ENCODE measurements at regions not wholly inside any gene's neighbourhood (a gene's known extent, or its start where the extent isn't known, plus 50 kb on each side); places are given as distances from the start of the nearest gene placed in this dataset.

DNA sequence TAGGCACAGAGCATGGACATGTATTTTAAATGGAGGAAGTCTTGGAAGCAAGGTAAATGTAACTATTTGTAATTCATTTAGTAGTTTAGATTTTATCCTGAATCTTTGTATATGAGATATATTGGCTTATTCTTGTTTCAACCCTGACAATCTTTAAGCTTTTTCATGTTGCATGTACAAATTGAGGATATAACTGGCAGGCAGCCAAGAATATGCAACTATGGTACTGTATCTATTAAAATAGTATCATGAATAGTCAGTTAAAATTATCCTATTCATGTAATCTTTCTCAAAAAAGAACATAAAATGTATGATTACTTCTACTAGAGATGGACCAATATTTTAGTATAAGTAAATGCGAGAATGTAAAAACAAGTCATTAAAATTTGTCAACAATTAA, 1141.5 kb downstream of the PCDH18 start:
- TF ChIP-seq, protein P1, sequence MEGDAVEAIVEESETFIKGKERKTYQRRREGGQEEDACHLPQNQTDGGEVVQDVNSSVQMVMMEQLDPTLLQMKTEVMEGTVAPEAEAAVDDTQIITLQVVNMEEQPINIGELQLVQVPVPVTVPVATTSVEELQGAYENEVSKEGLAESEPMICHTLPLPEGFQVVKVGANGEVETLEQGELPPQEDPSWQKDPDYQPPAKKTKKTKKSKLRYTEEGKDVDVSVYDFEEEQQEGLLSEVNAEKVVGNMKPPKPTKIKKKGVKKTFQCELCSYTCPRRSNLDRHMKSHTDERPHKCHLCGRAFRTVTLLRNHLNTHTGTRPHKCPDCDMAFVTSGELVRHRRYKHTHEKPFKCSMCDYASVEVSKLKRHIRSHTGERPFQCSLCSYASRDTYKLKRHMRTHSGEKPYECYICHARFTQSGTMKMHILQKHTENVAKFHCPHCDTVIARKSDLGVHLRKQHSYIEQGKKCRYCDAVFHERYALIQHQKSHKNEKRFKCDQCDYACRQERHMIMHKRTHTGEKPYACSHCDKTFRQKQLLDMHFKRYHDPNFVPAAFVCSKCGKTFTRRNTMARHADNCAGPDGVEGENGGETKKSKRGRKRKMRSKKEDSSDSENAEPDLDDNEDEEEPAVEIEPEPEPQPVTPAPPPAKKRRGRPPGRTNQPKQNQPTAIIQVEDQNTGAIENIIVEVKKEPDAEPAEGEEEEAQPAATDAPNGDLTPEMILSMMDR (IDR thresholded peaks at IDR 0.05), result no peak
- TF ChIP-seq EZH2 (IDR thresholded peaks at IDR 0.05; ENCODE audit: borderline replicate concordance, insufficient read depth, low read depth, low read length, poor library complexity, severe bottlenecking), result no peak
